T1000 (cell line): ENCODE measurements at regions not wholly inside any gene's neighbourhood (a gene's known extent, or its start where the extent isn't known, plus 50 kb on each side); places are given as distances from the start of the nearest gene placed in this dataset.
A peak's percentile ranks its signal among the peaks of the same experiment; 100 is the strongest.

Source experiments
- DNase-seq: peaks from one replicate; lab custom pipeline; 2025; ENCODE audit warnings: mixed read lengths; lab: John Stamatoyannopoulos, UW

- no peak for DNase-seq
Observed at GRCh38 chr1:219801156-219801820, 127.1 kb downstream of the SLC30A10 start.

GRCh38 chr1:219798283-219799030 lies 129.9 kb downstream of the SLC30A10 start:
- no peak for DNase-seq

GRCh38 chr1:219797683-219798082 lies 130.7 kb downstream of the SLC30A10 start:
- DNase-seq: no peak

- no peak for DNase-seq
Observed at GRCh38 chr1:219797009-219797408, 131.3 kb downstream of the SLC30A10 start.

GRCh38 chr1:219795363-219795917 lies 132.9 kb downstream of the SLC30A10 start:
- DNase-seq: no peak

GRCh38 chr1:219794085-219794743 lies 134.1 kb downstream of the SLC30A10 start:
- no peak for DNase-seq

- DNase-seq: peak; percentile 26
Observed at GRCh38 chr1:219792337-219793021, 135.9 kb downstream of the SLC30A10 start.

GRCh38 chr1:219791766-219792165 lies 136.6 kb downstream of the SLC30A10 start:
- no peak for DNase-seq

- DNase-seq: peak; percentile 26
Observed at GRCh38 chr1:219790834-219791615, 137.3 kb downstream of the SLC30A10 start.

GRCh38 chr1:219788700-219789099 lies 139.7 kb downstream of the SLC30A10 start:
- DNase-seq: no peak

GRCh38 chr1:219788091-219788490 lies 140.3 kb downstream of the SLC30A10 start:
- DNase-seq: no peak

- DNase-seq: no peak
Observed at GRCh38 chr1:219784660-219785381, 143.5 kb downstream of the SLC30A10 start.

GRCh38 chr1:219783605-219784235 lies 144.6 kb downstream of the SLC30A10 start:
- DNase-seq: no peak

GRCh38 chr1:219782929-219783328 lies 145.4 kb downstream of the SLC30A10 start:
- no peak for DNase-seq

GRCh38 chr1:219782311-219782710 lies 146.0 kb downstream of the SLC30A10 start:
- no peak for DNase-seq

- DNase-seq: no peak
Observed at GRCh38 chr1:219781491-219781890, 146.9 kb downstream of the SLC30A10 start.

GRCh38 chr1:219778793-219779369 lies 149.5 kb downstream of the SLC30A10 start:
- DNase-seq: no peak

GRCh38 chr1:219778110-219778509 lies 150.2 kb downstream of the SLC30A10 start:
- no peak for DNase-seq

GRCh38 chr1:219774386-219774785 lies 154.0 kb downstream of the SLC30A10 start:
- DNase-seq: no peak

- DNase-seq: no peak
Observed at GRCh38 chr1:219773775-219774174, 154.6 kb downstream of the SLC30A10 start.
